GM08714 (cell line): ENCODE measurements at regions not wholly inside any gene's neighbourhood (a gene's known extent, or its start where the extent isn't known, plus 50 kb on each side); places are given as distances from the start of the nearest gene placed in this dataset.
"Not testable (repeated sequence)": the region's sequence is repeated elsewhere in the genome, so short reads cannot be mapped to it uniquely, and the experiment has no call there.

Experiments
- H3K4me3 ChIP-seq: fragments of 200-500 bp; sonication (Bioruptor generic); 2 replicates; pipeline ENCODE4 v1.5.1; 2014; ENCODE audit warnings: mild to moderate bottlenecking, low read length, inconsistent platforms
- ZNF274 ChIP-seq: IDR thresholded peaks from 2 replicates; pipeline ENCODE4 v1.6.1; 2012; ENCODE audit warnings: mild to moderate bottlenecking, low read depth, low read length

DNA sequence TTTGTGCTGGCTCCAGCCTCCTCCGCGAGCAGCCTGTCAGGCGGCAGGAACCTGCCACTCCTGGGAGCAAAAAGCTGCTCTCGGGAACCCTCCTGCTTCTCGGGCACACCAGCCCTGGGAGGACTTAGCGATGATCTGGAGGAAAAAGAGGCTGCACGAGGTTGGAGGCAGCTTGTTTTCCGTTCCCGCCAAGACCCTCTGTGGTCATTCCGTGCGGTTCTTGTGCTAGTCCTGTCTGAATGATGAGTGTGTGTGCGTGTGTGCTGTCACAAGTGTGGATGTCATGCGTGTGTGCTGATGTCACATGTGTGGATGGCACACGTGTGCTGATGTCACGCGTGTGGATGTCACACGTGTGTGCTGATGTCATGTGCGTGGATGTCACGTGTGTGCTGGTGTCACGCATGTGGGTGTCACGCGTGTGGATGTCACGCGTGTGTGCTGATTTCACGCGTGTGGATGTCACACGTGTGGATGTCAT lies 150.0 kb downstream of the NPIPB11 start:
- no peak overlapping the region for H3K4me3 ChIP-seq
- TF ChIP-seq ZNF274, result no peak

DNA sequence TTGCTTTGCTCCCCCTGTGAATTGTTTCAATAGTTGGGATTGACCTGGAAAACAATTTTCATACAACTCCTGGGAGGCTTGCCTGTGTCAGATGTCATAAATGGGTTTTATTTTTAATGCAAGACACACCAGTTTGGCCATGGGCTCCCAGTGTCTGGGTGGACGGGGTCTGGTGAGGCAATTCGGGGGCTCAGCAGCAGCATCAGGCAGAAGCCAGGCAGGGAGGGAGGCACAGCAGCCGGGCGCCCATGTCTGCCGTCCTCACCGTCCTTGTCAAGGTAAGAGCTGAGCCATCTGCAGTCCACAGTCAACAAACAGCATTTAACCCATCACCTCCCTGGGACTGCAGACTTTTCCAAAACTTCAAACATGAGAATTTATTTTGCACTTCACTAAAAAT lies 150.6 kb downstream of the NPIPB11 start:
- H3K4me3 ChIP-seq, result not testable (repeated sequence)

DNA sequence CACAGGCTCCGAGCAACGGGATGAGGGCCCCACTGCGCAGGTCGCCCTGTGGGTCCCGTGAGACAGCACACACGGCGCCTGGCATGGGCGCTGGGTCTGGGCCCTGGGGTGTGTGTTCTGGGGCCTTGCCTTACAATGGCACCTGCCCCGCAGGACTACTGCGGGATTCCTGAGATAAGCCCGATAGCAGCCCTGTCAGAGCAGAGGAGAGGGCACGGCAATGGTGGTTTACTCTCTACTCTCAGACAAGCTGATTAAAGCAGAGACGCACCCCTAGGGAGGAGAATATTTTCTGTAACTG lies 151.1 kb downstream of the NPIPB11 start:
- not testable (repeated sequence) for H3K4me3 ChIP-seq

DNA sequence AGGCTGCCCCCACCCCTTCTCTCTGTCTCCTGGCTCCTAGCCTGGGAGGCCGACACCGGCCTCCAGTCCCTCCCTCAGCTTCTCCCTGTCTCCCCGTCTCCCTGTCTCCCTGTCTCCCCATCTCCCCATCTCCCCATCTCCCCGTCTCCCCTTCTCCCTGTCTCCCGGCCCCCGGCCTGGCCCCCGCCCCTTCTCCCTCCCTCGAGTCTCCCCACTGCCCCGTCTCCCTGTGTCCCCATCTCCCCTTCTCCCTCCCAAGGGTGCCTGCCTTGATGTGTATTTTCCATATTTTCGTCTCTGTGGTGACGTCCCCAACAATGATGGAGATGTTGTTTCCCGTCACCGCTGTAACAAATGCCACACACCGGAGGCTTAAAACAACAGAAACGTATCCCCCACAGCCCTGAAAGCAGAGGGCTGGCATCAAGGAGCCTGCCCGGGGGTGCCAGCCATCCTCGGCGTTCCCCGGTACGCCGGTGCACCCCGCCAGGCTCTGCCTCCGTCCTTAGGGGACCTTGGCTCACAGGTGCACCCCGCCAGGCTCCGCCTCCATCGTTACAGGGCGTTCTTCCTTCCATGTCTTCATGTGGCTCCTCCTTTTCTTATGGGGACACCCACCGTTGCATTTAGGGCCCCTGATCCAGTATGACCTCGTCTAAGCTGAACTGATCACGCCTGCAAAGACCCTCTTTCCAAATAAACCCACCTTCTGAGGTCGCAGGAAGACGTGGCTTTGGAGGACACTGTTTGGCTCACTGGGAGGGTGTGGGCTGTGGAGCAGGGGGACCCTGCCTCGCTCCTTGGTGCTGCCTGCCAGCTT lies 151.6 kb downstream of the NPIPB11 start:
- H3K4me3 ChIP-seq, result no peak overlapping the region
- no peak for TF ChIP-seq ZNF274

DNA sequence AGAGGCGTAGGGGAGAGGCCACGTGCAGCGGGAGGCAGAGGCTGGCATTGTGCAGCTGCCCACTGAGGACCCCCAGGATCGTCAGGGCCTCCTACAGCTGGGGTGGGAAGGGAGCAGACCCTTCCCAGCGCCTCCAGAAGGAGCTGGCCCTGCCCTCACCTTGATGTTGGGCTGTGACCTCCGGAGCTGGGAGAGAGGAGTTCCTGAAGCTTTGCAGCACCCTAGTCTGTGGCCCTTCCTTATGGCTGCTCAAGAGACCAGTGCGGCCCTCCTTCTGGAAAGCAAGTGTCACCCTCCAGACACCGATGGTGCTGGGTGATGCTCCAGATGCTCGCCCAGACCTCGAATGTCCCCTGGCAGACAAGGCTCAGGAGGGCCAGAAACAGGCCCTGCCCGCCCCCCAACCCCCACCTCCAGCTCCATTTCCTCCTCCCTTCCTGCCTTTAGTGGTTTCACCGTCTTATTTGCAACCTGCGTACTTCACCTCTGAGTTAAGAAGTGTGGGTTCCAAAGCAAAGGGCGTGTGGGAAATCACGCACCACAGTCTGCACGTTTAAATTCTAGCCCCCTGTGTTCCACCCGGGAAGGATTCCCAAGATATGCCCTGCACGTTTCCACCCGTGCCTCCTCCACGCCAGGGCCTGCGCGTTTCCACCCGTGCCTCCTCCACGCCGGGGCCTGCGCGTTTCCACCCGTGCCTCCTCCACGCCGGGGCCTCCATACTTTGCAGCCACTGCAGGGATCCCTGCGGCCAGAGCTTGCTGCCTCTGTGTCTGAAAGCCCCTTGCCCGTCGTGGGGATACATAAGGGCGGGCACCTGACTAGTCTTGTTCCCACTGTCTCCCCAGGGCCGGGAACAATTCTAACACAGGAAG lies 152.6 kb downstream of the NPIPB11 start:
- H3K4me3 ChIP-seq, result not testable (repeated sequence)

DNA sequence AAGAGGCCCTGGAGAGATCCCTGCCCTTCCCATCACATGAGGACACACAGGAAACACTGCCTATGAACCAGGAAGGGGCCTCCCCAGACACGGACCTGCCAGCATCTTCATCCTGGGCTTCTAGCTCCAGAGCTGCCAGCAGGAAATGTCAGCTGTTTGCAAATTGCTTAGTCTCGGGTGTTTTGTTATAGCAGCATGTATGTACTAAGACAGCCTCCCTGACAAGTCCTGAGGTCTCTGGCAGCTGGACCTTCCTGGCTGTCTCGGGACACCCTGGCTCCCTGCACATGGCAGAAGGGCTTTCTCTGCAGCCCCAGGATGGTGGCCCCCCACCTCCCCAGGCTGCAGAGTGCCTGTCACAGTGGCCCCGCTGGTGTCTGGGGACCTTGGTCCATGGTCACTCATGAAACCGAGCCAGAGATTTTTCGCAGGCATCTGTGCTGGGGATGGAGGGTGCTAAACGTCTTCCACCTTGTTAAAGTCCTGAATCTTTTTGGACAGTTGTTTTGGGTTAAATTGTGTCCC lies 153.4 kb downstream of the NPIPB11 start:
- H3K4me3 ChIP-seq, result not testable (repeated sequence)

DNA sequence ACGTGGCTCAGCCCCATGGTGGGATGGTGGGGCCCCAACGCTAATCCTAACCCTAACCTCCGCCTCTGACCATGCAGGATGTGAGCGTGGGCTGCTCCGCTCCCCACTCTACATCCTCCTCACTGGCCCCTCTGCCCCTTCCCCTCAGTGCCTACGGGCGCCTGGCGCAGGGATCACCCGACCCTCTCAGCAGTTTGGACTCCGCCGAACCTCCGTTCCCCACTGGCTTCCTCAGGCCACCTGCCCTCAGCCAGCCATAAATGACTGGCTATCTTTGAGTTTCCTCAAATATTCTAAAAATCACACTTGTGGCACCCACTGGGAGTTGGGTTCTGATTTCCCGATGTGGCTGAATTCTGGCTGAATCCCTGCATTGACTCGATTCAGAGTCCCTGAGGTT lies 154.2 kb downstream of the NPIPB11 start:
- not testable (repeated sequence) for H3K4me3 ChIP-seq

DNA sequence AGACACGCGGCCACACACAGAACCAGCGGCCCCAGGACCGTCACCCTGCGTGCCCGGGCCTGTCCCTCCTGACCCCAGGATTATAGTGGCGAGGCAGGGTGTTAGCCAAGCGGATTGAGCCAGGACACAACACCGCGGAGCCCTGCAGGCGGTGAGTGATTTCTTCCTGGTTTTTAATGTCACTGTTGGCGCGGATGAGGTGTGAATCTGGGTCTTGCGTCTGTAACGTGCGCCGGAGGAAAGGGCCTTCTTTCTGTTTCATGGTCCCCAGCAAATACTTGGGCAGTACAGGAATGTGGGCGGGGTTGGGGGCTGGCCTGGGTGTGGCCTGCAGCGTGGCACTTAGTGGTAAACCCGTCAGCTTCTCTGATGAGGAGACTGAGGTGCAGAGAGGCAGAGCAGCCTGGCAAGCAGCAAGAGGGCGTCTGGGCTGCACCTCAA lies 154.9 kb downstream of the NPIPB11 start:
- H3K4me3 ChIP-seq, result not testable (repeated sequence)

DNA sequence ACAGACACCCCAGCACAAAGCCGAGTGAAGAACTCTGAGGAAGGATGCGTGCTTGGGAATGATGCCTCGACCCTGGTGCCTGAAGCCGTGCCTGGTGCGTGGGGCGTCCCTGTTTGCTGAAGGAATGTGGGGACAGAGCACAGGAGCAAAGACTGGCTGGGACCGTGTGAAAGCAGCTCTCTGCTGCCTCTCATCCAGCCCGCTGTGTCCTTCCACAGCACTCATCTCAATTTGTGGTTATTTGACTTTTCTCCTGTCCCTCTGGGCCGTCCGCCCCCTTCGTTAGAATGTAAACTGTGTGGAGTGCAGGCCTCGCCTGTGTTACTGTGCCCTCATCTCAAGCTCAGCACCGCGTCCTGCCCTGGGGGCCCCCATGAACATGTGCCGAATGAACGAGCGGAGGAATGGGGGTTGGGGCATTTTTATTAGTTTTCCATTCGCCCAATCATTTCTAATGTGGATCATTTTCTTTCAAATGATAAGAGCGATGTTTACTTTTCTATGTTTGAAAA lies 155.5 kb downstream of the NPIPB11 start:
- not testable (repeated sequence) for H3K4me3 ChIP-seq

DNA sequence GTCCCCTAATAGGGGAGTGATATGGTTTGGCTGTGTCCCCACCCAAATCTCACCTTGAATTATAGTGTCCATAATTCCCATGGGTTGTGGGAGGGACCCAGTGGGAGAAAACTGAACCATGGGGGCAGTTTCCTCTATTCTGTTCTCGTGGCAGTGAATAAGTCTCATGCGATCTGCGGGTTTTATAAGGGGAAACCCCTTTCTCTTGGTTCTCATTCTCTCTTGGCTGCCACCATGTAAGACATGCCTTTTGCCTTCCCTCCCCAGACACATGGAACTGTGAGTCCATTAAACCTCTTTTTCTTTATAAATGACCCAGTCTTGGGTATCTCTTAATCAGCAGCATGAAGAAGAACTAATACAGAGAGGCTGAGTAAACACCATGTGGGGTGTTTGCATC lies 156.0 kb downstream of the NPIPB11 start:
- not testable (repeated sequence) for H3K4me3 ChIP-seq

DNA sequence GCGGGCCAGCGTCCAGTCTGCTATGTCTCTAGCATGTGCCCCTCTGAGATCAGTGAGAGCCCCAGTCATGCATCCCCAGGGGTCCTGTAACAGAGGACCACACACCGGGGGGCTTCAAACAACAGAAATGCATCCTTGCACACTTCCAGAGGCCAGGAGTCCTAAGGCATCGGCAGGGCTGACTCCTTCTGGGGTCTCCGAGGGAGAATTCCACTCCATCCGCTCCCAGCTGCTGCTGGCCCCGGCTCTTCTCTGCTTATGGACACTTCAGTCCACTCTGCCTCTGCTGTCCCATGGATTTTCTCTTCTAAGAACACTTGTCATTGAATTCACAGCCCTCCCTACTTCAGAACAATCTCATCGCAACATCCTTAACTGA lies 157.6 kb downstream of the NPIPB11 start:
- not testable (repeated sequence) for H3K4me3 ChIP-seq

DNA sequence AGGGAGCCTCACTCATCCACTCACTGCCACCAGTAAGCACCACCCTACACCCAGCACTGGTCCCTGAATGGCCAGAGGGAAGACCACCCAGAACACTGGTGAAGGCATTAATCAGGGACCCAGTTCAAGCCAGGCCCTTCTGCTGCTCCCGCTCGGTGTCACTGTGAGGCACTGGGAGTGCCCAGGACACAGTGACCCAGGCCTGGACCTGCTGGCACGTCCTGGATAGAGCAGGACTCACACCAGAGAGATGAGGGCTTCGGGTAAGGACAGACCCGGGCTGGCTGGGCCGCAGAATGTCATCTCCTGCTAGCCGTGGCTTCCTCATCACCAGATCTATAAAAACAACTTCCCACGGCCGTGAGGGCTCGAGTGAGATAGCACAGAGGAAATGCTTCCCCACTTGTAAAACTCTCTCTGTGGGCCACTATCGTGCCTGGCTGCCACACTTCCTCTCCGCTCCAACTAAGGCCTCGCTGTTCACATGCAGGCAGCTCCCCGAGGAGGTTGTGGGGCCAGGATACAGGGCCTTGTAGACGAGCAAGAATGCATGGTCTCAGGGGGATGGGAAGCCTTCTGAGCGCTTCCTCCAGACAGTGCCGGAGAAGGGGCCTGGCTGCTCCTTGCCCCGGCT lies 158.1 kb downstream of the NPIPB11 start:
- H3K4me3 ChIP-seq, result not testable (repeated sequence)

DNA sequence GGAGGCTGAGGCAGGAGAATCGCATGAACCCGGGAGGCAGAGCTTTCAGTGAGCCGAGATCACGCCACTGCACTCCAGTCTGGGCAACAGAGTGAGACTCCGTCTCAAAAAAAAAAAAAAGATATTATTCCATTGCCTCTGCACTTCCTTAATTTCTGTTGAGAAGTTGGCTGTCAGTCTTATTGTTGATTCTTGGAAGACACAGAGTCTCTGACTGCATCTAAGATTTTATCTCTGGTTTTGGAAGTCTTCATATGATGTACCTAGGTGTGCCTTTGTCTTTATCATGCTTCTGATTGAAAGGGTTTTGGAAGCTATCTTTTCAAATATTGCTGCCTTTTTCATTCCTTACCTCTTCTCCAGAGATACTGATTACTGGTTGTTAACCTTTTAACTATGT lies 160.4 kb downstream of the NPIPB11 start:
- H3K4me3 ChIP-seq, result not testable (repeated sequence)

DNA sequence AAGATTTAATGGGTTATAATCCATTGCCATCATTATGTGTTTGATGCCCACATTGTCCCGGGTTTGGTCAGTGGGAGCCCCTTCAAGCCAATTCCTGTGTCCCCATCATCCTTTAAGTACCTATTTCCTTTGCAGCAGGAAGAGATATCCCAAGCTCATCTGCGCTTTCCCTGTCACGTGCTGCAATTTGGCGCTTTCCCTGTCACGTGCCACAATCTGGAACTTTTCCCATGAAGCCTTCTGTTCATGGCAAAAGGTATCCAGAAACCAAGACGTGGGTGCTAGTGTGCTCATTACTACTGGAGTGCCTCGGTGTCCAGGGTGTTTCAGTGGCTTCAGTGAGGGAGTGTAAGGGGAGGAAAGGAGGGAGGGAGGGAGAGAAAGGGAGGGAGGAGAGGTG lies 168.5 kb downstream of the NPIPB11 start:
- no peak for TF ChIP-seq ZNF274
- H3K4me3 ChIP-seq, result no peak overlapping the region

DNA sequence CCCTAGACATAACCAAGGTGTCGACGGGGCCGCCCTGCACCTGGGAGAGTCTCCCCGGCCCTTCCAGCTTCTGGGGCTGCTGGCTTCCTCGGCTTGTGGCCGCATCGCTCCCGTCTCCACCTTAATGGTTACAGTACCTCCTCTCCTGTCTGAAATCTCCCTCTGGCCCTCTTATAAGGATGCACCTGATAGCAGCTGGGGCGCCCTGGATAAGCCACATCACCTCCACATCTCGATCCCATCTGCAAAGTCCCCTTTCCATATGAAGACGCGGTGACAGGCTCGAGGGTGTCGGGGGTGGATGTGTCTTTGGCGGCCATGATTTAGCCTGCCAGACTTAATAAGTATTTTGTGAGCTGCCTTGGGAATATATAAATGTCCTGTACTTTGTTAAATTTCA lies 169.0 kb downstream of the NPIPB11 start:
- H3K4me3 ChIP-seq, result not testable (repeated sequence)

DNA sequence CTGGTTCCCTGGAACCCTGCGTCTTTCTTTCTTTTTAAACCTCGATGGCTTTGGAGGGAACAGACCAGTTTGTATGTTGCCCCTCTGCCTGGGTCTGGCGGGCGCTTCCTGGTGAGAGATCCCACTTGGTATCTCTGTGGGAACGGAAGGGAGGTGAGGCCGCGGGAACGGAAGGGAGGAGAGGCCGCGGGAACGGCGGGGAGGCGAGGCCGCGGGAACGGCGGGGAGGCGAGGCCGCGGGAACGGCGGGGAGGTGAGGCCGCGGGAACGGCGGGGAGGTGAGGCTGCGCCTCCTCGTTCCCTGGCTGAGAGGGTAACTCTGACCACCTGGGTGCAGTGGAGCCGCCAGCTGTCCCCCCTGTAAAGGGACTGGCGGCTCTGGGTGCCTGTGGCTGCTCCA lies 169.5 kb downstream of the NPIPB11 start:
- not testable (repeated sequence) for H3K4me3 ChIP-seq

DNA sequence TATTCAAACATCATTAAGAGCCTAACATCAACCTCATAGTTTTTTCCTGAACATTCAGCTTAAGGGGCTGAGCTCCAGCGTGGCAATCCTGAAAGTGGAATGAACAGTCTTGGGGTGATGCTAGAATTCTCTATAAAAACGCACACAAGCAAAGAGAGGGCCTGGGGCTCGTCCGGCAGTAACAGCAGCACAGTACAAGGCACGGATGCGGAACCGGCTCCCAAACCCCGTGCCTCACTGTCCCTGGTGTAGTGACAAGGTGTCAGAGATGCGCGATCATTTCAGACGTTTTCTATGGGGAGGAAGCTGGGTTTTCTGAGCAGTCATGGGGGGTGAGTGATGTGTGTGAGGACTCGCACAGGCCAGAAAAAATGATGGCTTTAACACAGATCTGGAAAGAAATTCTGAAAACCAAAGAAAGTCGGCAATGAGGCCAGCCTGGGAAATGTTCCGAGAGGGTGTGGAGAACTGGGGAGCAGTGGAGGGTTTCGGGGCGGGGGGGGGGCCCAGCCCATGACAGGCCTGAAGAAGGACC lies 170.6 kb downstream of the NPIPB11 start:
- not testable (repeated sequence) for H3K4me3 ChIP-seq

DNA sequence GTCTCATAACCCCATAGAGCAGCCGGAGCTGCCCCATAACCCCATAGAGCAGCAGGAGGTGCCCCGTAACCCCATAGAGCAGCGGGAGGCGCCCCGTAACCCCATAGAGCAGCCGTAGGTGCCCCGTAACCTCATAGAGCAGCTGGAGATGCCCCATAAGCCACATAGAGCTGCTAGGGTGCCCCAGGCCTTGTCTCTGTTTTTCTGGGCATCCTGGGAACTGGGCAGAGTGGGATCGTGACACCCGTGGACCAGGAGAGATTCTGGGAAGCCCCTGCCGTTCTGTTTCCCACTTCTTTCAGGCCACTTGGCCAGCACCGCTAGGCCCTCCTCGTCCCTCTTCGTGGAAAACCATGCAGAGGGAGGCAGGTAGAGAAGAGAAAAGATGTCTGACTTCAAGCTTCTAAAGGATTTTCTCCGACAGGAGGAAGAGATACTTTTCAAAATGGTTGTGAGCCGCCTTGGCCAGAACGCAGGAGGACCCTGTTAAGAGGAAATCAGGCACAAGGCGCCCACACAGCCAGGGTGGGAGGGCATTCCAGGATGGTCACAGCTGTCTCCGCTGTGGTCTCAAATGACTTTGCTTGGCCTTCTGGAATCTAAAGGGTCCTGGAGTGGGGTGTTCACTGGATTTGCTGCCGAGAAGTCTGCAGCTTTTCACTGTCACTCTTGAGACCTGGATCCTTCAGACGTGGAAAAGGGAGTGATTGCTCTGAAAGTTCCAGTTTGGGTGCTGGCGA lies 171.8 kb downstream of the NPIPB11 start:
- not testable (repeated sequence) for H3K4me3 ChIP-seq

DNA sequence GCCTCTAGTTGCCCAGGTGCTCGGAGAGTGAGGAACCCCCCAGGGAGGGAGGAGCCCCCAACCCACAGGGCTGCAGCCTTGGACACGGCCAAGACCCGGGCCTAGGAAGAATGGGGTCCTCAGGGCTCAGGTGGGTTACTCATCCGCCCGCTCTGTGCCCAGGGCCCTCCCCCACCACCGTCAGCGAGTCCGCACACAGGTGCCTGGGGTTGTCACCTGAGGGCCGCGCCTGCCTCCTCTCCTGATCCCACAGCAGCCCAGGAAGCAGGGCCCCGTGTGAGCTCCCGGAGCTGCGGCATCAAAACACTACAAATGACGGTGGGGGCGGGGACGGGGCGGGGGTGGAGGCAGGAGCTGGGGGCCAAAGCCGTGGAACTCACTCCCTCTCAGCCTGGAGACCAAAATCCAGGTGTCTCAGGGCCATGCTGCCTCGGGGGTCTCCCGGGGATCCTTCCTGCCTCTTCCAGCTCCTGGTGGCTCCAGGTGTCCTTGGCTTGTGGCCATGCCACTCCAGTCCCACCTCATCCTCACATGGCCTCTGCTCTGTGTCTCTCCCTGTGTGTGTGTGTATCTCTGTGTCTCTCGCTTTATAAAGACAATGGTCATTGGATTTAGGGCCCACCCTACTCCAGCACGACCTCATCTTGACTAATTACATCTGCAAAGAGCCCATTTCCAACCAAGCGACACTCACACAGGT lies 172.7 kb downstream of the NPIPB11 start:
- not testable (repeated sequence) for H3K4me3 ChIP-seq
